IPS-NIHi7 (cell line): ENCODE measurements at regions not wholly inside any gene's neighbourhood (a gene's known extent, or its start where the extent isn't known, plus 50 kb on each side); places are given as distances from the start of the nearest gene placed in this dataset.
A peak's percentile ranks its signal among the peaks of the same experiment; 100 is the strongest.

ENCODE experiments used
- DNase-seq: peaks from one replicate; pipeline ENCODE4 v3.0.0; 2012; ENCODE audit warnings: mixed read lengths; ENCODE audit errors: extremely low spot score

DNA sequence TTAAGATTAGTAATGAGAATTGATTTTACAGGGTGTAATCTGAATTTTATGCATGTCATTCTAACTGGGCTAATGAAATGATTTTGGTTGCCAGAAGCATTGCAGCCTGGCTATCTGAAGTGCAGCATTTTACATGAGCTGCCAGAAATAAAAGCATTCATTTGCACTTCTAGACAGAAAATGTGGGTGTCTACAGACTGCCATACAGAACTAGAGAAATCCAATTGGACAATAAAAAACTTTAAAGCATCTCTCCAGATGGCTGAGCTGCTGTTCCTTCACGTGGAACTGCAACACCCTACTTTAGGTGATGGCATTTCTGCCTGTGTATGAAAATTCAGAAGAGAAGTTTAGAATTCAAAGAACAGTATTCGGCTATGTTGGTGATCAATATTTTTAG is 450.1 kb upstream of the SLITRK1 start:
- DNase-seq: no peak

- DNase-seq: no peak
These were observed 433.3 kb upstream of the SLITRK1 start for GRCh38 chr13:84315527-84315926.

DNA sequence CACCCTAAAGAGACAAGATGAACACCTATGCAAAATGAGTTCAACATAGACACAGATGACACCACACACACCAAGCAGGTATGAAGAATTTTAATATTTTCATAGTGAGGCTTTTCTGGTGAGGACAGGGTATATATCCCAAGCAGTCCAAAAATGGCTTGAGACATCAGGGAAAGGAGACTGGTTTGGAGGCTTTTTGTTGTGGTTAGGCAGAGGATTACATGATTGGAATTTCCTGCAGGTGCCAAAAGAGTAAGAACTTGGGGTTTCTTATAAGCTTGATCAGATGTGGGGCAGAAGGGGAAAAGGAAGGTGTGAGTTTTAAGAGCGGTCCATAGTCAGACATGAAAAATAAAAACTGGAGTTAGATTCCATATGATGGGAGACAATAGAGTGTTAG is 420.8 kb upstream of the SLITRK1 start:
- DNase-seq: no peak

- no peak for DNase-seq
These were observed 415.0 kb upstream of the SLITRK1 start for GRCh38 chr13:84297251-84297650.

DNA sequence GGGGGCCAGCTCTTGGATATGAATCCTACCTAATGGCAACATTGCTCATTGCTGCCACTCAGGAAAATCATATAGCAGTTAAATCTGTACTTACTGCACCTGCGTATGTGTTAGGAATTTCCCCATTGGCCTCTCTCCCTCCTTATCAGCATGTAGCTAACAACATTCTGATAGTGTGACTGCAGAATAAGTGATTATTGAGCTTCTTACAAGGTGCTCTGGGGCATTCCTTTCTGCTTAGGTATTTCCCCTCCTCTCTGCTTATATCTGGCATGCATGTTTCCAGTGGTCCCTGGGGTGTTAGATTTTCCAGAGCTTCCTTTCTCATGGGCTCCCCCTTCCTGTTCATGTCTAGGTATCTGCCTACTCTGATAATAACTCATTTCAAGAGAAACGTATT is 414.1 kb upstream of the SLITRK1 start:
- DNase-seq: peak; percentile 9

- DNase-seq: no peak
These were observed 412.3 kb upstream of the SLITRK1 start for GRCh38 chr13:84294576-84294975.

- DNase-seq: no peak
These were observed 408.1 kb upstream of the SLITRK1 start for GRCh38 chr13:84290386-84290785.

DNA sequence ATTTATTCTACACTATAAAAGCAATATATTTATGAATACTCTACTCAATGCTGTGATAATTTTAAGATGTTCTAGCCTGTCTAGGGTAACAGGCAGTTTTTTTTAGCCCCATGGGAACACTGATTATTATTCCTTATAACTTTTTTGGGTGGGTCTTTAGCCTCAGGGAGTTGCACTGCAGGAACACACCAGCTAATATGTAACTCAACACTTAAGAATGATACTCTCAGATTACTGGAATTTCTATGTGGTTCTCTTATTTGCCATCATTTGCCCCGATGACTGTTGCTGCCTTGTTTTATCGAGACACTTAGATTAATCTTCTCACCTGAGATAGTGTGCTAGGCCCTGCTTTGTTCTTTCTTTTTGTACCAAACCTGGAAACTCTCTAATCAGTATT is 396.9 kb upstream of the SLITRK1 start:
- no peak for DNase-seq

- no peak for DNase-seq
These were observed 390.7 kb upstream of the SLITRK1 start for GRCh38 chr13:84272877-84273562.

GRCh38 chr13:84265257-84265764 is 383.0 kb upstream of the SLITRK1 start:
- DNase-seq: no peak

GRCh38 chr13:84263354-84264069 is 381.2 kb upstream of the SLITRK1 start:
- peak; percentile 11 for DNase-seq

DNA sequence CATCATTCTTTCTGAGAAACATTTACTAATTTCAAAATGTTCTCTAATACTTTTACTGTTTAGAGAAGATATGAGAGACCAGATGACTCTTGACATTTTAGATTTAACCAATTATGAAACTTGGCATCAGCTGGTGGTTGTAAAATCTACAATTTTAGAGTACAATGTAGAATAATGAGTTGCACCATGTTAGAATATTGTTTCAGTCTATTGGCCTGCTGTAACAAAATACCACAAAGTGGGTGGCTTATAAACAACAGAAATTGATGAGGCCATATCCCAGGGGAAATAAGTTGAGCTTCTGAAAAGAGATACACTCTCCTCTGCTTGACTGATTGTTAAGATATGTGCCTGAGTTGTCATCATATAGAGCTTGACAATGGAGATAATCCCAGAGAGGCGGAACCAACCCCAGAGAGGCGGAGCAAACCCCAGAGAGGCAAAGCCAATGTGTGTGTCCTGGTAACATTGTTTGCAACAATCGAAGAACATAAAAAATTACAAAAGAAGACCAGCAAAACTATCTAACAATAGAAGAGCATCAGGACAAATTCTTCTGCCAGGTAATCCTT is 373.0 kb upstream of the SLITRK1 start:
- no peak for DNase-seq

- DNase-seq: no peak
These were observed 367.2 kb upstream of the SLITRK1 start for GRCh38 chr13:84249463-84249862.

- DNase-seq: no peak
These were observed 361.1 kb upstream of the SLITRK1 start for GRCh38 chr13:84243340-84243739.

- DNase-seq: no peak
These were observed 356.8 kb upstream of the SLITRK1 start for GRCh38 chr13:84239032-84239431.

DNA sequence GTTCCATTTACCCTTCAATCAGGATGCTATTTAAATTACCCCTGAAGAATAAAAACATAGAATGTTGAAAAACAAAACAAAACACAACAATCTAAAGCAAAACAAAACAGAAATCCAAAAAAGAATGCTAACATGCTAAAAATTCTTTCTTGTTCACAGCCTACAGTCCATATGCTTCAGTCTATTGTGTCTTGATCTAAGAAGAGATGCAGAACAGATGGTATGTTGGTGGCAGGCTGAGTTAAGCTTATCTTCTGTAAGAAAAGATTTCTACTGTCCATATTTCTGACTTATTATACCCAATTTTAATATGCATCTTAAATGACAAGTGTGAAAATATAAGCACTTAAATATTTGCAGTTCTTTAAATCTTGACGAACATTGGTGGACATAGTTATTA is 356.1 kb upstream of the SLITRK1 start:
- DNase-seq: no peak

DNA sequence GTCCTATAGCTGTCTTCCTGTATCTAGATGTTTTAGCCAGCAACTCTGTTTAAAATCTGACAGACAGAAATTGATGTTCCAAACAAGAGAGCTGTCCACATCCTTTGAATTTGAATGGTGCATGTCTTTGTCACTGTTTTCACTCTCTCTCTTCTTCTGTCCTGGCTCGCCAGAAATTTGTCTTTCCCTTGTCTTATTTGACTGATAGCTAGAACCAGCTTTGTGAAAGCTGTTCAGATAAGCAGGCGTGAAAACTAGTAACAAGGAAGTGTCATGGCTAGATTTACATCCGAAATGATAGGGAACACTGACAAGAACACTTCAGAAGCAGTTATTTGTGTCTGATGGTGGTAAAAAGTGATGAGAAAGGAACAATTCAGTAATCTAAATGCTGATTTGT is 354.9 kb upstream of the SLITRK1 start:
- no peak for DNase-seq

GRCh38 chr13:84234416-84234815 is 352.1 kb upstream of the SLITRK1 start:
- DNase-seq: no peak

DNA sequence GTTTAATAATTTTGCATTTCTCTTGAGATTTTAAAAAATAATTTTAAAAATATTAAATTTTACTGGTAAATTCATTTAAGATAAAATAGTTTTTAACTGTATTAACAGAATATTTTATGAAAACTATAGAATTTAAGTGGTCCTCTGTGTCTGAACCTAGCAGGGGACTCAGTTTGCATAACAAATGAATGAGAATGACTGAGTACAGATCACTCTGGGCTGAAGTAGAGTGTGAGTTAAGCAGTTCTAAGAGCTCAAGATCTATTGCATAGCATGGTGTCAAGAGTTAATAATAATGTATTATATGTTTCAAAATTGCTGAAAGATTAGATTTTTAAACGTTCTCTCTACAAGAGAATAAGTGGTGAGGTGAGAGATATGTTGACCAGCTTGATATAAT is 348.3 kb upstream of the SLITRK1 start:
- no peak for DNase-seq

GRCh38 chr13:84211048-84211447 is 328.8 kb upstream of the SLITRK1 start:
- no peak for DNase-seq

- DNase-seq: no peak
These were observed 326.1 kb upstream of the SLITRK1 start for GRCh38 chr13:84208246-84208910.

- no peak for DNase-seq
These were observed 325.2 kb upstream of the SLITRK1 start for GRCh38 chr13:84207509-84207908.
